Amygdala (tissue), 56 donors: ENCODE measurements at regions not wholly inside any gene's neighbourhood (a gene's known extent, or its start where the extent isn't known, plus 50 kb on each side); places are given as distances from the start of the nearest gene placed in this dataset.

Experiments used
- DNase-seq, 56 donors: peaks; one replicate each; lab custom pipeline; 2025; lab: John Stamatoyannopoulos, UW

DNA sequence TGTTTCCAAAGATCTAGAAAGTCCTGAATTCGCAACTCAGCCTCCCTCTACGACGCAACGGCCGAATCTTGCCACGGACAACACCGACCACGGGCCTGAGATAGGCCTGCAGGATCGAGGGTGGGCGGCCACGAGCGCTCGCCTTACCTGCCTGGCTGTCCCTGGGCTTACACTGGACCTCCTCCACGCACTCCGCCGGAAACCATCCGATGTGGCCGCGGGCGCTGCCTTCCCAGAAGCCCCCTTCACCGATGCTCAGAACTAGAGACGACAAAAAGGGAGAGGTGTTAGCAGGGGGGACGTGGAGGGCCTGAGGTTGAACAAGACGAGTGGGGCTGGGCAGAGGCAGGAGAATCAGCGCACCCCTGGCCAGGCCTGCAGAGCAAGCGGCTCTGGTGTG, 400.0 kb downstream of the CTTN start:
- DNase-seq, result no peak

DNA sequence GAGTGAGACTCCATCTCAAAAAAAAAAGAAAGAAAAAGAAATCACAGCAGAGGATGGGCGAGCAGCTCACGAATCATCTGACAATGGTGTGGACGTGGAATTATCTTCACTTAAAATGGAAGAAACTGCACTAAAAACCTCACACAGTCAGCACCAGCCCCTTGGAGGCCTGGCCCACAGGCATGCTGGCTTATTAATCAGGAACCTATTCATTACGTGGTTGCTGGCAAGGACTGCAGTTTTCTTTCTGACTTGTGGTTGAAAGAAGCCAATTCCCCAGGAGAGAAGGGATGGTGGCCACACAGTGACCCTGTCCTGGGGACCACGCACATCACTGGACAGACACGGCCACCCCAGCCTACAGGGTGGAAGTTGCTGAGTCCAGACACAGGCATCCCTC, 401.1 kb downstream of the CTTN start:
- DNase-seq, result no peak

DNA sequence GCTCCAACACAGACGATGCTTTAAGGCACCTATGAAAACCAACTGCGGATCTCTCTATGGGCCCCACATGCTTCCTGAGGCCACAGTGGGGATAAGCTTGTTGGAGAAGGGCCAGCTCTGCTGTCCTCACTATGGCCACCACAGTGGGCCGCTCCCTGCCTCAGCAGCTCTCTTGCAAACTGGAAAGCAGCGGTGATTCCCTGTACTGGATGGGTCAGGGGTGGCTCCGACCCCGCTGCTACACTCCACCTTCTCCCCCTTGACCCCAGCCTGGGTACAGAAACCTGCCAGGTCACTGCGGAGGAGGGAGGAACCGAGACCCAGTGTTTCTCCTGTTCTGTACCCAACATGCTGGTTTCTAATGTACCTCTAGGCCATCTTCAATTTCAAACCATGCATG, 403.9 kb downstream of the CTTN start:
- no peak for DNase-seq

DNA sequence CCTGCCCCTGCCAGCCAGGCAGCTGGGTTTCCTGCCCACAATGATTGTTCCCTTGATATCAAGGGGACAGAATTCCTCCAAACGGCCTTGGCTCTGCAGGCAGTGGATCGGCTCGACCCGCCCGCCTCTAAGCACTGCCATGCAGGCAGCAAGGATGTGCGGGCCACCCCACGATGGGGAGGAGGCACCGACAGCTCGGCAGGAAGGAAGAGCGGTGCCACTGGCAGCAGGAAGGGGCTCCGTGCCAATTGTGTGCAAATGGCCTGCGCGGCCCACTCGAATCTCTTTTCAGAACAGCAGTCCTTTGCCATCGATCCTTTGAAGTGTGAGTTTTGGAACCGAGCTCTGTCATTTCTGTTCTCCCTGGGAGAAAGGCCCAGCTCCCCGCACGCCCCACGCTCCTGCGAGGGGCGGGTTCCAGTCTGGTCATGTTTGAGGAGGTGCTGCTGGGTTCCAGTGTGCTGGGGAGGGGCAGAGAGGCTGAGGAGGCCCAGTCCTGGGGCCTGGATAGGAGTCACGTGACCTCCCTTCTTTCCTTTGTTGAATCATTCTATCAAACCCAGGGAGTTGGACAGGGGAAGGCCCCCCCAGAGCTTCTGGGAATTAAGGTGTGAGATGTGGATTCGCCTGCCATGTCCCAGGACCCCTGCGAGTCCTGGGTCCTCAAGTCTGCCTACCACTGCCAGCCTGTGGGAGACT, 406.0 kb downstream of the CTTN start:
- DNase-seq, result peak in 6 of 56 donors; percentile 8 to 45 (median 17)

DNA sequence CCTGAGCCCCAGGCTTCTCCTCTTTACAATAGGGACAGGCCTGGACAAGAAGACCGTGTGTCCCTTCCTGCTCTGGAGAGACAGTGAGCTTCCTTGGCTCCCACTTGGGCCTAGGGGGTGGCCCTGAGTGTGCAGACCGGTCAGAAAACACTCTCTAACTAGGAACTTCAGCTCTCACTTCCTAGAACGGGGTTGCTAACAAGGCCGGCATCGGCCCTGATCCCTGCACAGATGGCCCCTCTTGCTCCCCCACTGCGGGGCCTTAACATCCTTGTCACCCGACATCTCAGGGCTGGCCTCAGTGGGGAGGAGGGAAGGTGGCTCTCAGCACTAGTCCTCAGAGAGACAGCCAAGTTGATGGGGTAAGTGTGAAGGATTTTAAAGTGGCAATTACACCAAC, 406.9 kb downstream of the CTTN start:
- DNase-seq, result no peak

DNA sequence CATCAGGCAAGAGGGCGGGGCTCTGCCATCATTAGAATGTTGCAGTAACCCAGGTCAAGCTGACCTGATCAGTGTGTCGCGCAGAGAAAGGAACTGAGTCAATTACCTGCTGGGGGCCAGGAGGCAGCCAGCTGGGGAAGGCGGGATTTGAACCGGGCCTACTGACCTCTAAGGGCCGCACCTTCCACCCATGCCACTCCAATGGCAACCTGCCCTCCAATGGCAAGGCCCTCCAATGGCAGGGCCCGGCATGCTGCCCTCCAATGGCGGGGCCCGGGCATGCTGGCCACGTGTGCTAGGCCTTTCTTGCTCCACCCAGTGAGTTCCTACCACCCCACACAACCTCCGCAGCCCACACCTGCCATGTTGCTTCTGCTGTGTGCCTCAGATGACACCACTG, 407.6 kb downstream of the CTTN start:
- DNase-seq, result no peak

DNA sequence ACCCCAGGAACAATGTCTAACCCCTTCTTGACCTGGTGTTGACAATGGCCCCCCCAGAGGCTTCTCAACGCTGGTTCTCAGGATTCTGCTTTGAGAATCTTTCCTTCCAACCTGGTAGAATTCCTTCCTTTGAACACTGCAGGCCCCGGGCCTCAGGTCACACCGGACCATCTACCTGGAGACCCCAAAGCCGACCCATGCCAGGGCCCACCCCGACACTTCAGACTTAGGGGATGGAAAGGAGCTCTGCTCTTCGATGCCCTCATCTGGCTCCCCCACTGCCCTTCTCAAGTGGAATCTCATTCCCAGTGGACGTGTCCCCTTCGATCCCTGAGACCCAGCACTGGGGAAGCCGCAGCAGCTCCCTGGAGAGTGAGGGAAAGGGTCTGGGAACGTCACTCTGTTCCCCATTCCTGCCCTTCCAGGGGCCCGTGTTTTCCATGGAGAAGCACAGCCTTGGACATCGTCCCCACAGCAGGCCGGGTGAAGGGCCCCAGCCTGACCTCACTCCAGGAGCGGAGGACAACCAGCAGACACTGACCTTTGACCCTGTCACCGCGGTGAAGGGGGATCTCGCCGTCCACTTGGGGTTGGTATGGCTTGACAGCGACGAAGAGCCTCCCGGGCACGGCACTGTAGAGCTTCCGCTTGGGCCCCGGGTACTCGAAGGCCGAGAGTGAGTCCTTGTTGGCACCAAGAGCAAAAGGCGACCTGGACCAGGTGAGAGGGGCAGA, 408.3 kb downstream of the CTTN start:
- no peak for DNase-seq

DNA sequence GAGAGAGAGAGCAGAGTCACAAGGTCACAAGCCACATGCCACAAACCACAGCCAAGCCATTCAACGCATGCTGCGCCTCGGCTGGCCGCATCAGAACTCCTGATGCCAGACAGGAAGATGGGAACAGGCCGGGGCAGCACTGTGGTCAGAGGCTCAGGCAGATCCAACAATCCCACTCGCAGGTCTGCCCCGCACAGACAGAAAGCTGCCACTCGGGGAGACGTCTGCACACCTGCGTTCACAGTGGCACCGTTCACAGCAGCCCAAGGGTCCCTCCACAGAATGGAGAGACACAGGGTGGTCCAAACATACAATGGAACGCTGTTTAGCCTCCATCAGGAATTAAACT, 408.8 kb downstream of the CTTN start:
- DNase-seq, result no peak

DNA sequence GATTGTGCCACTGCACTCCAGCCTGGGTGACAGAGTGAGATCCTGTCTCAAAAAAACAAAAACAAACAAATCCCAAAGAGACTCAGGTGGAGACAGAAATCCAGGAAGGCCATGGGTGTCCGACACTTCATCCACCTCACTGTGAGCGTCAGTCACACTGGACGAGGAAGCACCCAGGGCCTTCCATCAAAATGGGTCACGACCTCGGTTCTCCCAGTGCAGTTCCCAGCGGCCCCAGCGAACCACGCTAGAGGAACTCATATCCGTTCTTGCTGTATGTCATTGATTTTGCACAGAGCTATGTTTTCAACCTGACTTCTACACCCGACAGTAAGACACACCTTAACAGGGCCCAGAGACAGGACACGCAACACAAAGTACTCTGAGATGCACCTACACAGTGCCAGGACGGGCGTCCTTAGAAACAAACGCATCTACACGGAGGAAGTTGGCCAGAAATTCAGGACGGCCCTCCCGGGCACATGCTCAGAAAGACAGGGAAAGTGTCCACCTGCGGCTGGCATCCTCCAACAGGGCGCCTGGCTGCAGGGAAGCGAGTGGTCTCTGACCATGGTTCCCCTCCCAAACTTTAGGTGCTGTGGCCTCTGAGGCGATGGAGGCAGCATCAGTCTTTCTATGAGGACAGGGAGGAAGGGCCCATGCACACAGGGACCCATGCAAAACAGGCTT, 410.5 kb downstream of the CTTN start:
- DNase-seq, result no peak

DNA sequence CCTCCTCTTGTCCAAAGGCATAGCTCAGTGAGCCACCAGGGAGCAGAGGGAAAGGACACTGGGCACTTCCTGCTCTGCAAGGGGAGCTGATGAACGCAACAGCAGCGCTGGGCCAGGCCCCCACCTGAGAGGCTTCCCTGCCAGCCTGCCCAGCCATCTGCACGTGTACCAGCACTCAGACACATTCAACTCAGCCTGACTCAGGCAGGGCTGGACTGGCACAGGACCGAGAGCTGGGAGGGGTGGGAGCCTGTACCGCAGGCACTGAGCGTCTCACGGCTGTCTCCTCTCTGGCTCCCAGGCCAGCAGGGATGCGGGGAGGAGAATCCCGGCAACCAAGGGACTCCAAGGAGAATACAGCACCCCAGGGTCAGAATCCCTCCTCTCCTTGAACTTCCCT, 411.8 kb downstream of the CTTN start:
- DNase-seq, result no peak

DNA sequence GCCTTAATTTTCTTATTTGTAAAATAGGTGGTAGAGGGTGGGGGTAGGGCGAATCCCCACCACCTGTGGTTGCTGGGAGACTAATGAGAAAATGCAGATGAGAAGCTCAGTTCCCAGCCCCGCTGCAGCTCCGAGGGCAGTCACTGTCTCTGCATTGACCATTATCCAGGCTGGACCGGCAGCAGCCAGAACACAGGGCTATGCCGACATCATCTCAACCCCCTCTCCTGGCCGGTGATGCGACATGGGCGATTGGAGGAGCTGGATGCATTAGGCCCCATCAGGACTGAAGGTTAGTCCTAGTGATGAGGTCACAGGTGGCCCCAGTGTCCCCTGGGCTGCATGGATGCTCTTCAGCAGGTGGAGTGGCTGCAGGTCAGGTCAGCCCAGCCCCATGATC, 412.4 kb downstream of the CTTN start:
- no peak for DNase-seq

DNA sequence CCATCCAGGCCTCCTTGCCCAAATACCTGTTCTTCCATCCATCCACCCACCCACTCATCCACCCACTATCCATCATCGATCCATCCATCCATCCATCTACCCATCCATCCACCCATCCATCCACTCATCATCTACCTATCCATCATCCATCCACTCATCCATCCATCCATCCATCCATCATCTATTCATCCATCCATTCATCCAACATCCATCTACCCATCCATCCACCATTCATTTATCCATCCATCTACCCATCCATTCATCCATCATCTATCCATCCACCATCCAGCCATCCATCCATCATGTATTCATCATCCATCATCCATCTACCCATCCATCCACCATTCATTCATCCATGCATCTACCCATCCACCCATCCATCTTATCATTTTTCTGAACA, 413.2 kb downstream of the CTTN start:
- DNase-seq, result no peak

DNA sequence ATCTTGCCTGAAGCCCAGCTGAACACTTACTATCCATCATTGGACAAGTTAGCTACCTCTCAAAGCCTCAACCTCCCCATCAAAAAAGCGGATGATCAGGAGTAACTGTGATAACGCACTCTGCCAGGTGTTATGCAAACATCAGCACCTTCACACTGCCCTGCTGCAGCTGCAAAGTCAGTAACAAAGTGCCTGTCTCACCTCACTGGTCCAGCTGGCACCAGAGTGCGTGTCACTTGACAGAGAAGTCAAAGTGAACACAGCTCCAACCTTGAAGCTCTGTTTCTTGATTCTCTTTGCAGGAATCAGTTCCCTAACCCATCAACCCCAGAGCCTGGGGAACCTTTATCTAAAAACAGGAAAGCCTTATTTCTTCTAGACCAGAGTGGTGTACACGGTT, 413.6 kb downstream of the CTTN start:
- no peak for DNase-seq

DNA sequence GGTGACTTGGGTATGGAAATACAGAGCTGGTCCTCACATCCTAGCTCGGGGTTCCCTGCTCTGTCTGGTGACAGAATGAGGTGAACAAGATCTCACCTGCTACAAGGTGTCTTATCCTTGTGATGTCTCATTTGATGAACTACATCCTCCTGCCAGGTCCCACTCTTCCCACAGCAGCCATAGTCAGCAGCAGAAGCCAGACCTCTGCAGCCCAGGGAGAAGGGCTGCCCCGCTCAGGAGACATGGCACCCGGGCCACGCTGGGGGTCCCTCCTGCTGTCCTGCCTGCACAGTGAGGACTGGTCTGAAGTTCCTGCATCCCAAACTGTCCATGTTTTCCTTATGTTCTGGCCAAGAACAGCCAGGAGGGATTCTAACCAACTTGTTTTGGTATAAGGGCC, 414.1 kb downstream of the CTTN start:
- no peak for DNase-seq

DNA sequence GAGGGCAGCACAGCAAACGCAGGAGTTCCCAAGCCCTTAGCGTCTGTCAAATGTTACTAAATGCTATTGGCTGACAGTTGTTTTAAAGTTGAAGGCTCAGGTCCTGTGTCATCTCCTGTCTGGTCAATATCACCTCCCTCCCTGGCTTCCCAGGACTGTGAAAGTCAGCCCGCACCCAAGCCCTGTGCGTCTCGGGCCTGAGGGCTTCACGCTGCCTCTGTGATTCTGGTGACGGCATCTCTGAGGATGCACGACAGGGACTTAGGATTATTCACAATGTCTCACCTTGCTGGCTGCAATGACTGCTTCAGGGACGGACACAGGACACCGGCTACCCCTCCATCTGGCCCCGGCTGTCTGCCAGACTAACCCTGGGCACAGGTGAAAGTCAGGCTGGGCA, 415.3 kb downstream of the CTTN start:
- DNase-seq, result no peak

DNA sequence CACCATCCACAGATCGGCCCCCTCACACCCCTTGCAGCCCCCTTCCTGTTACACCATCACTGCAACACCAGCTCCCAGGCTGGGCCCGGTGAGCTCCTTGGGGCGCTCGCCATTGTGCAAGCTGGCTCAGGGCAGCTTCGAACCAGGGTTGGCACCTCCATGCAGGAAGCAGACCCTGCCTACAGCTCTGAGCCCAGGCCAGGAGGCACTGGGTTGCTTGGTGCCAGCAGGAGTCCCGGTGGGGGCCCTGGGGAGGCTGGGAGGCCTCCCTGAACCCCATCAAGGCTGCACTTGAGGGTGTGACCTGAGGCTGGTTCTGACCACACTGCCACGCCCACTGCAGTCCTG, 417.1 kb downstream of the CTTN start:
- DNase-seq, result no peak

DNA sequence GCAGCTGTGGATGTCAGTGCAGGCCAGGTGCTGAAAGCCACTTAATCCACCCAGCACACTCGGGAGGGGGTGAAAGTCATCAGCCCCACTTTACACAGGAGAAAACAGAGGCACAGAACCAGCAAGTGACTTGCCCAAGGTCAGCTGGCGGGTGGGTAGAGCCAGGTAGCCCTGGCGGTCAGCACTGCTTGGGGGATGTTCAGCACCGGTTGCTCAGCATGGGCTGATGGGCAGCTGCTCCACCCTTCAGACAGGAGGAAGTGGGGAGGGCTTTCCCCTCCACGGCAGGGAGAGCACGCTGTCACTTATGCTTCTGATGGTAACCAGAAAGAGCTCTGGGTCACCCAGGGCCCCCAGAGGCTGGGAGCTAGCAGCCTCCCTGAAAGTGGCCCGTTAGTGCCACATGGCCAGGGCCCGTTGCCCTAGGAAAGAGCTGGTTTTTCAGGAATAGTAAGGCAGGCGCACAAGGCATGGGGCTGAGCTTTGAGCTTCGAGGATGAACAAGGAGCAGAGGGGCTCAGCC, 417.9 kb downstream of the CTTN start:
- DNase-seq, result no peak

DNA sequence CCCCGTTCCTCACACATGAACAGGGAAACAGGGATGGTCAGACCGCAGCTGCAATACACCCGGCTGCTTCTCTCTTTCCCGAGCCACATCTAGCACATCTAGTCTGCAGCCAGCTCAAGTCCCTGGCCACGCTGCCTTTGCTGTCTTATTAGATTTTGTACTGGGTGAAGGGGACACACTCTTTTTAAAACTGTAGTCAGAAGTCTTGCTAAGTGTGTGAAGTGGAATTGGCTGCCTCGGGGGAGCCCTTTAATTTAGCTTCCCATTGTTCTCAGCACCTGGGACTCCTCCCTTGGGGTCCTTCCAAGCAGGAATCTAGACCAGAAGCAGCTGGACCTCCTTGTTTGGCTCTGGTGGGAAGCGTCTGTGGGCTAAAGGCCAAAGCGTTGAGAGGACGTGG, 420.0 kb downstream of the CTTN start:
- no peak for DNase-seq

DNA sequence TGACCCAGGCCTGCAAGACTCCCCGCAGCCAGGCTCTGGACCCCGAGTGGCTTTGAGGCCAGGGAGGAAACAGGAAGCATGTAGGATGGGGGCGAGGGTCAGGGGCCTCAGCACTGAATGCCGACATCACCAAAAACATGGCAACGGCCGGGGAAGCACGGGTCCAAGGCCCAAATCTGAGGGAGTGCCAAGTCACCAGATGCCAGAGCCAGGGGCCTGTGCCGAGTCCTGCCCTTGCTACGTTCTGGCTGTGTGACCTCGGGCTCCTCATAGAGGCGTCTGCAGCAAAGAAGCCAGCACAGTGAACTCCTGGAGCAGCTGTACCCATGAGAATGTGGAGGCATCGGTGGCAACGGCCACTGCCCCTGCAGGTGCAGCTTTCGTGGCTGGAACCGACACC, 420.7 kb downstream of the CTTN start:
- no peak for DNase-seq

DNA sequence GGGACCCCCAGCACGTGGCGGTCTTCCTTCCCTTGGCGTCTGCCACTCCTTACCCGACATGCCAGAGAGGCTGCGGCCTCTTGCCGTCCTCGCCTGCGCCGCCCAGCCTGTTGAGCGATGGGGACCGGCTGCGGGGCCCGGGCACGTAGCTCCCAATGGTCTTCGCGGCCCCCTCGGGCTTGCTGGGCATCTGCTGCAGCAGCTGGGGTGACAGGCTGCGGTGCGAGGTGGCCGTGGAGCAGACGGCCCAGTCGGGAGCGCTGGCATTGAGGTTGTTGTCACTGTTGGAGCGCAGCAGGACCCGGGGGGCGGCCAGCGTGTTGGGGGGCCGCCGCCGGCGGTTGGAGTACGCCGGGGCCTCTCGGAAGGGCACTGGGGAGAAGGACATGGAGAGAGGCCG, 422.0 kb downstream of the CTTN start:
- DNase-seq, result no peak

DNA sequence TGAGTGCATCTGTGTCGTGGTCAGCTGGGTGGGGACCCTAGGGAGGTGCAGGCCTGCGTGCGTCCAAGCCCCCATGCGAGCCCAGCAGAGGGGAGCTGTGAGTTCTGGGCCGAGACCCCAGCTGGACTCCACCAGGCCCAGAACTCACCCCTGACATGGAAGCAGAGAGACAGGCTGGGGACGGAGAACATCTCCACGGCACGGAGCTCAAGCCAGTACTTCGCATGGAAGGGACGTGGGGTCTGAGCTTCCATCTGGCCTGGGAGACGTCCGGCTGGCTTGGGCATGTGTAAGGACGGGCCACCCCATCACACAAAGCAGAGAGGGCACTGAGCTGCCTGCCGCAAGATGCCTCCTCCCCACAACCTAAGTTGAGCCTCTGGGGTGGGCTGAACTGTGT, 422.4 kb downstream of the CTTN start:
- DNase-seq, result no peak

DNA sequence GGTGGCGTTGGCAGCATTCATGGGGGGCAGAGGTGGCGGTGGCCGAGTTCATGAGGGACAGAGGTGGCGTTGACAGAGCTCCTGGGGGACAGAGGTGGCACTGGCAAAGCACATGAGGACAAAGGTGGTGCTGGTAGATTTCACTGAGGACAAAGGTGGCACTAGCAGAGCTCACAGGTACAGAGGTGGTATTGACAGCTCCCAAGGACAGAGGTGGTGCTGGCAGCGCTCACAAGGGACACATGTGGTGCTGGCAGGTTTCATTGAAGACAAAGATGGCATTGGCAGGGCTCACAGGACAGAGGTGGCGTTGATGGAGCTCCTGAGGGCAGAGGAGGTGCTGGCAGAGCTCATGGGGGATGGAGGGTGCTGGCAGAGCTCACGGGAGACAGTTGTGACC, 425.4 kb downstream of the CTTN start:
- DNase-seq, result no peak
